ENCODE measurements at regions not wholly inside any gene's neighbourhood (a gene's known extent, or its start where the extent isn't known, plus 50 kb on each side); places are given as distances from the start of the nearest gene placed in this dataset.
"Not testable (repeated sequence)": the region's sequence is repeated elsewhere in the genome, so short reads cannot be mapped to it uniquely, and the experiment has no call there.

DNA sequence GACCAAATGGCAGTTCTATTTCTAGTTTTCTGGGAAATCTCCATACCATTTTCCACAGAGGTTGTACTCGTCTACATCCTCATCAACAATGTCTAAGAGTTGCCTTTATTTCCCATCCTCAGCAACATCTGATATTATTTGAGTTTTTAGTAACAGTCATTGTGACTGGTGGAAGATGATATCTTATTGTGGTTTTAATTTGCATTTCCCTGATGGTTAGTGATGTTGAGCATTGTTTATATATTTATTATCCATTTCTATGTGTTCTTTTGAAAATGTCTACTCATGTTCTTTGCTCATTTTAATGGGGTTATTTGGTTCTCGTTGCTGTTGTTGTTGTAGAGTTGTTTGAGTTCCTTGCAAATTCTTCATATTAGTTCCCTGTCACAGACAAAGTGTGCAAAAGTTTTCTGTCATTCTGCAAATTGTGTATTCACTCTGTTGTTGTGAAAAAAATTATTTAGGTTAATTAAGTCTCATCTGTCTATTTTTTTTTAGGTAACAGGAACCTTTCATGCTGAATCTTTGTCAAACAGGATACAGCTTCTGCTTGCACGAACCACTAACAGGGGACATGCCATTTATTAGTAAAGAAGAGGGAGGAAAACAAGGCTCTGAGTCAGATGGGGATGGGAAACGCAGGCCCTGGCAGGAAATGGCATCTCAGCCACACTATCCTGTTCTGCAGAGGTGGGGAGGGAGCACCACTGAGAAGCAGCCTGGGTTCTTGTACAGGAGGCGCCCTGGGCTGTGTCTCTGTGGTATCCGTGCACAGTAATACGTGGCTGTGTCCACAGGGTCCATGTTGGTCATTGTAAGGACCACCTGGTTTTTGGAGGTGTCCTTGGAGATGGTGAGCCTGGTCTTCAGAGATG lies 1196.7 kb downstream of the TMEM121 start:
- not testable (repeated sequence) for DNase-seq

DNA sequence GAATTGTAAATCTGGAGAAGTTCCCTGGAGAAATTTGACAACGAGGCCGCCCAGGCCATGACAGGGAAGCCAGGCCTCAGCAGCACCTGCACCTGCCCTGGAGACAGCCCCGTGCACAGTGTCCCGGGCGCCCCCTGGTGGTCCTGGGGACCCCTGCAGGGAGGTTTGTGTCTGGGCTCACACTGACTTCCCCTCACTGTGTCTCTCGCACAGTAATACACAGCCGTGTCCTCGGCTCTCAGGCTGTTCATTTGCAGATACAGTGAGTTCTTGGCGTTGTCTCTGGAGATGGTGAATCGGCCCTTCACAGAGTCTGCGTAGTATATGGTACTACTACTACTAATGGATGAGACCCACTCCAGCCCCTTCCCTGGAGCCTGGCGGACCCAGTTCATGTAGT lies 1201.6 kb downstream of the TMEM121 start:
- DNase-seq, result not testable (repeated sequence)

DNA sequence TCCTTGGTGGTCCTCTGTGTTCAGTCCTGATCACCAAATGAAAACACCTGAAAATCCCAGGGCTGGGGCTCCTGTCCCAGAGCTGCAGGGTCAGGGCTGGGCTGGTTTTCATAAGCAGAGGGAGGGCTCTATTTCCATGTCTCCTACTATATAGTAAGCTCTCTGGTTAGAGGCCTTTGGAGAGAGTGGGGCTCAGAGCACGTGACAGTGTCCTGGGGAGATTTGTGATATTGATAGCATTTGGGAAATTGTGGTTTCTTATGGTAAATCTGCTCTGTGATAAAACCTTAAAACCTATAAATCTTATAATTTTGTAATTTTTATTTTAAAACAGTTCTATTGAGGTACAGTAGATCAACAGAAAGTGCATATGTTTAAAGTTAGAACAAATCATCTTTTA lies 1202.2 kb downstream of the TMEM121 start:
- no peak for DNase-seq

DNA sequence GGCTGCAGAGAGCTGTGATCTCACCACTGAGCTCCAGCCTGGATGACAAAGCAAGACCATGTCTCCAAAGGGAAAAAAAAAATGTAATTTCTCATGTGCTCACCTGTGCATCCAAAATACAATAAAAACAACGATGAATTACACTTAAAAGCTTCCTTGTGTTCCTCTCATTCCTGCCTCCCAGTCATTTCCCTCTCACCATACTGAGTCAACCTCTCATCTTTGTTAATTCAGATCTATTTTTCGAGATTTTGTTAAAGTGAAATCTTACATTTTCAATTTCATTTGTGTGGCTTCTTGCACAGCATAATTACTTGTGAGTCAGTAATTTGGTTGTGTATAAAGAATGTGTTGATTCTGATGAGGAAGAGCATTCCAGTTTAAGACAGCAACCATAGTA lies 1203.2 kb downstream of the TMEM121 start:
- no peak for DNase-seq

DNA sequence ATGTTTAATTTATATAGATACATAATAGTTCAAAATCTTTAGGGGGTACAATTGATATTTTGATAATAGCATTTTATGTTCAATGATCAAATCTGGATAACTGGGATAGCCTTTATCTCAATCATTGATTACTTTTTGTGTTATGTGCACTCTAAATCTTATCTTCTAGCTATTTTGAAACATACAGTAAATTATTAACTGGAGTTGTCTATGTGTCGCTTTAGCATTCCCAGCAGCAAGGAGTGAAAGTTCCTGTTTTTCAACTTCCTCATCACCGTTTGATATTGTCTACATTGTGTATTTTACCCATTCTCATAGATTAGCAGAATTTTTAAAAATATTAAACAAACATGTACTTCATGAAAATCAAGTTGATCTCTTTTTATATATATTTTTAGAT lies 1207.4 kb downstream of the TMEM121 start:
- DNase-seq, result no peak

DNA sequence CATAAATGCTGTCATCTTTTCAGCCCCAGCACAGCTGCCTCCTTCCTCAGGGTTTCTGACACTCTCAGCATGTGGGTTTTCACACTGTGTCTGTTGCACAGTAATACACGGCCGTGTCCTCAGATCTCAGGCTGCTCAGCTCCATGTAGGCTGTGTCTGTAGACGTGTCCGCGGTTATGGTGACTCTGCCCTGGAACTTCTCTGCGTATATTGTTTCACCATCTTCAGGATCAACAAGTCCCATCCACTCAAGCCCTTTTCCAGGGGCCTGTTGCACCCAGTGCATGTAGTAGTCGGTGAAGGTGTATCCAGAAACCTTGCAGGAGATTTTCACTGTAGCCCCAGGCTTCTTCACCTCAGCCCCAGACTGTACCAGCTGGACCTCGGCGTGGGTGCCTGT lies 1210.6 kb downstream of the TMEM121 start:
- DNase-seq, result no peak

DNA sequence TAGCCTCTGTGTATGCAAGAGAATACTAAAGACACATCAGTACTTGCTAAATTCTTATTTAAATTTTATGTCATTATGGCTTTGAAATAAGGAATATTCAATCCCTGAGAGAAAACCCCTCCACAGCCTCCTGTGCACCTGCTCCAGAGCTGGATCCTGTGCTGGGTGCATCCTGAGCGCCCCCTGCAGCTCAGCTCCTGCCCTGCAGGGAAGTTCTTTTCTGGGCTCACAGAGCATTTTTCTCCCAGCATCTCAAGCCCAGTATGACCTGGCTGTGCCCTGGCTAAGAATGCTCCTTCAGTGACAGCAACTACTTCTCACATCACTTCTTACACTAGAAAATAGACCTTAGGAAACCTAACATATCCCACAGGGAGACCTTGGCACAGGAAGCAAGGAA lies 1211.7 kb downstream of the TMEM121 start:
- no peak for DNase-seq

DNA sequence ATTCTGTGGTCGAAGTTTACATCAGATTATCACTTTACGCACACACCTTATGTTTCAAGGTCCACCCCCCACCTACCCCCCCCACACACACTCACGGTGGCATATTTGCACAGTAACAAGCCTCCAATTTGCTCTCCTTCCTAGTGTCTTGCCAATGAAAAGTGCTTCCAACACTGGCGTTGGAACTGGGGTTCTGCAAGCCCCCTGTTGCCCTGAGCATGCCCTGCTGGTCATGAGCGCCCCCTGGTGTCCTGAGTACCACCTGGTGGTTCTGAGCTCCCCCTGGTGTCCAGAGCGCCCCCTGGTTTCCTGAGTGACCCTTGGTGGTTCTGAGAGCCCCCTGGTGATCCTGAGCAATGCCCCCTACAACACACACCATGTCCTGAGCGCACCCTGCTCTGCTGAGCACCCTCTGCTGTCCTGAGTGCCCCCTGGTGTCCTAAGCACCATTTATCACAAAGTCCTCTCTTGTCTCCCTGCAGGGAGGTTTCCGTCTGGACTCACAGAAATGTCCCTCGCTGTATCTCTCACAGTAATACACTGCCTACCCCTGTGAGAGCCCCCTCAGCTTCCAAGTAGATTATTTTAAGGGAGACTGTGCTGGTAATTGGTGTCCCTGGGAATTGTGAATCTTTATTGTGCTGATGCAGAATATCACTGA lies 1212.3 kb downstream of the TMEM121 start:
- DNase-seq, result not testable (repeated sequence)

DNA sequence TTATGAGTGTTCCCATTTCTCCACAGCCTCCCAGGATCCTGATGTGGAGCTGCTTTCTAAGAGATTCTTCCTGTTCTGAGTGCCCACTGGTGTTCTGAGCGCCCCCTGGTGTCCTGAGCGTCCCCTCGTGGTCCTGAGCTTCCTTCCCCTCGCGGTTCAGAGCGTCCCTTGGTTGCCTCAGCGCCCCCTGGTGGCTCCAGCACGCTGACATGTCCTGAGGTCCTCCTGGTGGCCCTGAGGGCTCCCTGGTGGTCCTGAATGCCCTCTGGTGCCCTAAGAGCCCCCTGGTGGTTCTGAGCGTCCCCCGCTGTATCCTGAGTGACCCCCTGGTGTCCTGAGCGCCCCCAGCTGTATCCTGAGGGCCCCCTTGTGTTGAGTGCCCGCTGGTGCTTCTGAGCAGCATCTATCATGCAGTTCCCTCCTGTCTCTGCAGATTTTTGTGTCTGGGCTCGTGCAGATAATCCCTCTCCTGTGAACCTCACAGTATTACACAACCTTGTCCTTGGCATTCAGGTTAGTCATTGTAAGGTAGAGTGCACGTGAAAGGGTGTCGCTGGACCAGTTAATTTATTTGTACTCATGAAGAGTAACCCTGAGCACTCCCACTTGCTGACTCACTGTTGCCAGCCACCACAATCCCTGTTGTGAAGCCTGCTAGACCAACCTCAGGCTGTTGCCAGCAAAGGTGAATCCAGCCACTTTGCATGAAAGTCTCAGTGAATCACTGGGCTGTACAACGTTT lies 1214.9 kb downstream of the TMEM121 start:
- DNase-seq, result not testable (repeated sequence)

DNA sequence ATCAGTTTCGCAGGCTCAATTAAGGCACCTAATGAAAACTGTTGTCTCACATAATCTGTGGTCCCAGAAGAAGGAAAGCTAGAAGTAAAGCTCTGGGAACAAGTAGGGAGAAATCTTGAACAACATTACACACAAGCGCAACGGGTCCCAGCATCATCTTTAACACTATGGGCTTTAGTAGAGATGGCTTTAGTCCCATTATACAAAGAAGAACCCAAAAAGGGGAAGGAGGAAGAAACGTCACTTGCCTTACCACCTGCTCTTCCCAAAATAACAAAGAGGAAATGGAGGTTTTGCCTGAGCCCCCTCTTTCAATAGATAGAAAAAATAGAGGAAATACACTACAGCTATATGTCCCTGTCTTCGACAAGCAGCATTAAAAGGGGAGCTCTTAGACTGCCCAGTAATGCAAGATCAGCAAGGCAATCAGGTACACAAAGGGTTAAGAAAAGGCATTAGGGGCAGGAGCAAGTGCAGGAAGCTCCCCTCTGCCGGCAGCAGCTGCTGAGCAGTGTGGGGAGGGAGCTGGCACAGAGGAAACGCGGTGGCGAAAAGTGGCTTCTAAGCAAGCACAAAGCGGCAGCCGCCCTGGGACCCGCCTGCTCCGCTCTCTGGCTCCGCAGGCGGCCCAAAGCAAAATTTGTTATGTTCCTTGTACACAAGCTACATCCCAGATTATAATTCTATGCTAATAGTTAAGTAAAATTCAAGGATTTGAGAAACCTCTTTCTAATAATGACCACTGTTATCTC lies 1218.8 kb downstream of the TMEM121 start:
- DNase-seq, result not testable (repeated sequence)

DNA sequence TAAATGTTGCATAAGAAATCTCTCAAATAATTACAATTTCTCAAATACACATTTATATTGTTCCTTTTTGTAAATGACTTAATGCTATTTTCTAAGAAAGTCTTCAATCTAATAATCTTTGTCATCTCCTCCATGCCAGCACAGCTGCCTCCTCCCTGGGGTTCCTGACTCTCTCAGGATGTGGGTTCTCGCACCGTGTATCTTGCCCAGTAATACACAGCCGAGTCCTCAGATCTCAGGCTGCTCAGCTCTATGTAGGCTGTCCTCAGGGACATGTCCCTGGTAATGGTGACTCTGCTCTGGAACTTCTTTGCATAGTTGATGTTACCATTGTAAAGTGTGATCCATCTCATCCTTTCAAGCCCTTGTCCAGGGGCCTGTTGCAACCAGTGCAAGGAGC lies 1223.7 kb downstream of the TMEM121 start:
- DNase-seq, result not testable (repeated sequence)

DNA sequence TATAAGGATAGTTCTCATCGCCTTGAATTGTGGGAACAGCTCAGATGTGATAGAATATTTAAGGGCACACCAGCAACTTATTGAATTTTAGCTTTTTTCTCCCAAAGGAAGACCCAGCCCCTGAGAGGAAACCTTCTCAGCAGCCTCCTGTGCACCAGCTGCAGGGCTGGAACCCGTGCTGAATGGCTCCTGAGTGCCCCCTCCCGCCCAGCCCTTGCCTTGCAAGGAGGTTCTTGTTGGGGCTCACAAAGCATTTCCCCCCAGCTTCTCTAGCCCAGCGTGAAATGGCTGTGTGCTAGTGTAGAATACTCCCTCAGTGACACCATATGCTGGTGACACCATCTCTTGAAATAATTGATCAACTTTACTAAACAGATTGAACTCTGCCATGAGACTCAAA lies 1227.4 kb downstream of the TMEM121 start:
- DNase-seq, result not testable (repeated sequence)

DNA sequence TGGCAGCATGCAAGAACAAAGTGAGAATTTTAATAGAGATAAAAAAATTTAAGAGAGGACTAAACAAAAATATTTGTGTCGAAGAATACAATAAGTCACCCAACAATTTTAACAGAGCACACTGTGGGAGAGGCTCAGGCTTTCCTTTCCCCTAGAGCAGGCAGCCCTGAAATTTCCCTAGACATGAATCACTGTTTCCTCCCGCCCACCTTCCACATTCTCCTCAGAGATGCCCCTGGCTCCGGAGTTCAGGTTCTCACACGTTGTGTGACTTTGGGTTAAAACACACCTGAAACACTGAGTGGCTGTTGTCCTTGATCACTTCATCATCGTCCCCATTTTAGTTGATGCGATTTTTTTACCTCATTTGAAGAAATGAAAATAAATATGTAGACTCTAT lies 1231.1 kb downstream of the TMEM121 start:
- DNase-seq, result not testable (repeated sequence)

DNA sequence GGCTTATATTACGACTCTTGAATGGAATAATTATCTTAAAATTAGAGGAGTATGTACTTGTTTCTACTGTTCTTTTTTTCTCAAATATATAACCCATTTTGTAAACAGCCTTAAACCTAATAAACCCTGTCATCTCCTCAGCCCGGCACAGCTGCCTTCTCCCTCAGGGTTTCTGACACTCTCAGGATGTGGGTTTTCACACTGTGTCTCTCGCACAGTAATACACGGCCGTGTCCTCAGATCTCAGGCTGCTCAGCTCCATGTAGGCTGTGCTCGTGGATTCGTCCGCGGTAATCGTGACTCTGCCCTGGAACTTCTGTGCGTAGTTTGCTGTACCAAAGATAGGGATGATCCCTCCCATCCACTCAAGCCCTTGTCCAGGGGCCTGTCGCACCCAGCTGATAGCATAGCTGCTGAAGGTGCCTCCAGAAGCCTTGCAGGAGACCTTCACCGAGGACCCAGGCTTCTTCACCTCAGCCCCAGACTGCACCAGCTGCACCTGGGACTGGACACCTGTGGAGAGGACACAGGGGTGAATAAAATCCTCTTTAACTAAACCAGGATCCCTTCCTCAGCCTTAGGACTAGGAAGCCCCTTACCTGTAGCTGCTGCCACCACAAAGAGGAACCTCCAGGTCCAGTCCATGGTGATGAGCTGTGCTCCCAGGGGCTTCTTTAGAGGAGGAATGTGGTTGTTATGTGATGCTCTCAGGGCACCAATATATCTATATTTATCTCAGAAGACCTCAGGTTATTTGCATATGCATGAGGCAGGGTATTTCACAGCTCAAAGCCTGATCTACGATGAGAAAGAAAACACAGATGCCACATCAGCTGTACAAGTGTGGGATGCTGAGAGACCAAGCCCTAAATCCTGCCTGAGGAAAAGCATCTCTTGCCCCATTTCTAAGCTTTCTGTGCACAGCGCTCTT lies 1235.8 kb downstream of the TMEM121 start:
- not testable (repeated sequence) for DNase-seq

DNA sequence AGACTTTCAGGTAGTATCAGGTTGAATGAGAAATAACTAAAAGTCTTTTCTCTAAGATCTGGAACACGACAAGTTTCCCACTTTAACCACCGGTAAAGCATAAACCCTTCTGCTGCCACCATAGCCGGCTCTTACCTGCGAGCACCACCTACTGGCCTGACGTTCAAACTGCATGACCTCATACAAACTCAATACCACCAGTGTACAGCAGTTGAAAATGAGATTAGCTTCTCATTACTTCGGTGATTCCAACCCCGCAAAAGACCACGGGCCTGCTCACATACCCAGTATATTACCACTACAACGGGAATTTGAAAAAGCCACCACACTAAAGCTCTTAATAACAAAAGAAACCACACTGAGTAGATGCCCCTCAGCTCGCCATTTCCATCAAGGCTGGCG lies 1238.6 kb downstream of the TMEM121 start:
- not testable (repeated sequence) for DNase-seq

DNA sequence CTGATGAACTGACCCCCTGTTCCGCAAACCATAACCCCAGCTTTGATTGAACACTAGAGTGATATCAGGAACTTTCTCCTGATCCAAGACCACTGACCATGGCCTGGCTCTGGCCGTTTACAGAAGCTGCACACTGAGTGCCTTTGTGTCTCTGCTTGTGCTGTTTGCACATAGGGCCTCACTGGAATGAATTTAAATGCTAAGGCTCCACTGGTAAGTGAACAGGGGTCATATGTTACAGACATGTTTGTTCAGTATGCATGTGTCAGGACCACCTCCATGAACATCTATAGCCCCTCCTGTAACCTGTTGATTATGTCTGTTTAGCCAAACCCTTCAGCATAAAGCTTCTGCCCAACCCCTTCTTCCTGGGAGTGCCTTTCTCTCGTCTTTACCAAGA lies 1239.8 kb downstream of the TMEM121 start:
- DNase-seq, result no peak

DNA sequence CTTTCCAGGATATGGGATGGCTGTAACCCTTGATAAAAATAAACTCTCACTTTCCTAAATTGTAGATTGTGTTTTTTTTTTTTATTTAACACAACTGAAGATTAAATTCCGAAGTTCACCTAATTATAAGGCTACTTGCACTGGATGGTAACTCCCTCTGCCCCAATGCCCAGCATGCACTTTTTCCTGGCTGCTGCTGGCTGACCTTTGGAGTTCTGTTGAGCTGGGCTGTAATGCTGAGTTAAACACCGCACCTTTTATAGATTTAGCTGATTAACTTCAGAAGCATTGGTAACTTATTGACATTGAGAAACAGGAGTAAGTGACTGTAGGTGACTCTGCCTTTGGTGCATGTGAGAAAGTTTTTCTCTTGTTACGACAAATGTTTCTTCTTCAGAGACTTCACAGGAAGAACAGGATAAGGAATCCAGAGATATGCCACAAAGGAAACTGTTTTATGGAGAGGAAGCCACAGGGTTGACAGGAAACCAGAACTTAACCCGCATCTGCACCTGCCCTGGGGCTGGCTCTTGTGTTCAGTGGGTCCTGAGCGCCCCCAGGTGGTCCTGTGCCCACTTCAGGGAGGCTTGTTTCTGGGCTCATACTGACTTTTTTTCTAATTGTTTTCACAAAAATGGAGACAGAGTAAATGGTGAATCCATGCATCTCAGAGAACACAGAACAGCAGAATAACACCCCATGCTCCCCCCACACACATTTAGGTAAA lies 1240.3 kb downstream of the TMEM121 start:
- DNase-seq, result not testable (repeated sequence)

DNA sequence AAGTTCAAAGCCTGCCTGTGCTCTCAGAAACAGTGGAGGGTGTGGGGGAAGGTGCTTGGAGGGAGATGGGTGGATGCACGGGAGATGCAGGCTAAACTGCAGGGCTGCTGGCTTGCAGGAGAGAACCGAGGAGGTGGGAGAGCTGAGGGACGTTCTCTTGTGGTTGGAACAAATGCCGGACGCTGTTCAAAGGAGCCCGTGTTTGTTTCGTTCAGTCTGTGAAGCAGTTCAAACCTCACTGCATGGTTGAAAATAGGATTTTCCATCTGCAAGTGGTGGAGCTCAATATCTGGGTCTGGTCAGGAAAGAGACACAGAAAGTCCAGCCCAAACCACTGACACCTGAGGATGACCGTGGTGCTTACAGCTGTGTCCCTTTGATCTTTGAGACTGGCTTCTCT lies 1241.8 kb downstream of the TMEM121 start:
- not testable (repeated sequence) for DNase-seq

DNA sequence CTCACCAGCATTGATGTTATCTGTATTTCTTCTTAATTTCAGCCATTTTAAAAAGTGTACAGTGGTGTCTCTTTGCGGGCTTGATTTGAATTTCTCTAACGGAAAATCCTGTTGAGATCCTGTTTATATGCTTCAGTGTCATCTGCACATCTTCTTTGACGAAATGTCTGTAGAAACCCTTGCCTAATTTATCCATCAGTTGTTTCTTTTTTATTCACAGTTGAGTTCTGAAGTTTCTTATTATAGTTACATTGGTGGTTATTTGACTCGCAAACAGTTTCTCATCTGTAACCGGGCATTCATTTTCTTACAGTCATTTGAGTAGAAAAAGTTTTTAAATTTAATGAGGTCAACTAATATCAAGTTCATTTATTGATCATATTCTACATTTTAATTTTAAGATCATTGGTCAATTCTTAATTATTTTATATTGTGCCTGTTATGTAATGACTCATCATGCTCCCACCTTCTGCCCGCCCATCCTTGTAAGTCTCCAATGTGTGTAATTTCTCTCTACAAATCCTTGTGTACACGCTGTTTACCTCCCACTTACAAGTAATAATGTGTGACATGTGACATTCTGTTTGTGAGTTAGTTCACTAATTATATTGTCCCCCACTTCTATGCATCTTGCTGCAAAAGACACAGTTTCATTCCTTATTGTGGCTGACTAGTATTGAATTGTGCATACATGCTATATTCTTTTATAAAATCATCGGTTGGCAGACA lies 1242.8 kb downstream of the TMEM121 start:
- DNase-seq, result not testable (repeated sequence)

DNA sequence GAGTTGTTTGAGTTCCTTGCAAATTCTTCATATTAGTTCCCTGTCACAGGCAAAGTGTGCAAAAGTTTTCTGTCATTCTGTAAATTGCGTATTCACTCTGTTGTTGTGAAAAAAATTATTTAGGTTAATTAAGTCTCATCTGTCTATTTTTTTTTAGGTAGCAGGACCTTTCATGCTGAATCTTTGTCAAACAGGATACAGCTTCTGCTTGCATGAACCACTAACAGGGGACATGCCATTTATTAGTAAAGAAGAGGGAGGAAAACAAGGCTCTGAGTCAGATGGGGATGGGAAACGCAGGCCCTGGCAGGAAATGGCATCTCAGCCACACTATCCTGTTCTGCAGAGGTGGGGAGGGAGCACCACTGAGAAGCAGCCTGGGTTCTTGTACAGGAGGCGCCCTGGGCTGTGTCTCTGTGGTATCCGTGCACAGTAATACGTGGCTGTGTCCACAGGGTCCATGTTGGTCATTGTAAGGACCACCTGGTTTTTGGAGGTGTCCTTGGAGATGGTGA lies 1243.8 kb downstream of the TMEM121 start:
- DNase-seq, result not testable (repeated sequence)

Data from right forelimb (tissue), 1 donor.